ENCODE measurements at regions not wholly inside any gene's neighbourhood (a gene's known extent, or its start where the extent isn't known, plus 50 kb on each side); places are given as distances from the start of the nearest gene placed in this dataset.

DNA sequence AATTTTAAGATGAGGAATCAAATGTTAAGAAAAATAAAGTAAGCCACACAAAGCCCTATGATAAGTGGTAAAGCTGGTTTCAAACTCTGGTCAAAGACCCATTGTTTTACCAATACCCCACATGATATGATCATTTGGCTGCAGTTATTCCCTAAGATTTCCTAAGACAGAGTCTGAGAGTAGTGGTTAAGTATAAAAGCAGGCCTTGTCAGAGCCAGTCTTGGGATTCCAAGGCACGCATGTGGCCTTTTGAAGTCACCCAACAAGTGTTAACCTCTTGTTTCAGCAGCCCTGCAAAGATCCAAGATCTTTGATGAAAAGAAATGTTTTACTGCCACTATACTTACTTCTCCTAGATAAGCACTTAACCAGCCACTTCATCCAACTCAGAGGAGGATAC is 159.2 kb downstream of the SIPA1L2 start:
- no peak for DNase-seq
- H3K9me2 ChIP-seq = no peaks in the 10 kb centered on the region
- no peaks in the 10 kb centered on the region for H3K79me2 ChIP-seq (ENCODE audit: insufficient read depth)
- H4K20me1 ChIP-seq (ENCODE audit: insufficient read depth) = no peaks in the 10 kb centered on the region
- H3K4me3 ChIP-seq (ENCODE audit: low read depth in 2 of 2, low read length in 1 of 2) = no peak overlapping the region
- peaks cover 0 to 3% of the 10 kb centered on the region in 2 experiments for H3K36me3 ChIP-seq (replicated peaks in 1 of 2; ENCODE audit: control insufficient read depth in 1 of 2, insufficient read depth in 2 of 2, low read length in 1 of 2)
- peaks cover 3% of the 10 kb centered on the region for H3F3A ChIP-seq (replicated peaks; ENCODE audit: insufficient read depth)
- WGBS (ENCODE audit: low lambda C conversion rate) = 78% methylated on average over 1 of the region's 1 CpG
- no peak overlapping the region for H2AFZ ChIP-seq (ENCODE audit: low read depth)
- H3K9me3 ChIP-seq = no peaks in the 10 kb centered on the region
- no peak overlapping the region for H3K4me2 ChIP-seq
- ChIA-PET CTCF (interaction anchor here (1.3 kb wide), 2 partner anchors 9 to 604 kb away, joined by 4 to 5 read pairs; no protein-coding TSS in a partner anchor), POLR2A (no interaction called here)
- no peaks in the 10 kb centered on the region for H3K27me3 ChIP-seq (ENCODE audit: insufficient read depth)
- no peak overlapping the region for H3K27ac ChIP-seq (ENCODE audit: low read depth in 2 of 2, low read length in 1 of 2)
- TF ChIP-seq RCOR1 (IDR thresholded peaks at IDR 0.05; ENCODE audit: low read length) (no peak), SIN3A (IDR thresholded peaks at IDR 0.05; ENCODE audit: borderline replicate concordance, low read depth, low read length) (no peak), YY1 (IDR thresholded peaks at IDR 0.05; ENCODE audit: low read depth) (no peak), NFIC (IDR thresholded peaks at IDR 0.05; ENCODE audit: borderline replicate concordance) (no peak), FOXM1 (IDR thresholded peaks at IDR 0.05; ENCODE audit: low read depth) (no peak), MEF2A (IDR thresholded peaks at IDR 0.05; ENCODE audit: borderline replicate concordance, low read depth) (no peak), CHD2 (IDR thresholded peaks at IDR 0.05; ENCODE audit: low read length, partially characterized antibody) (no peak), FOXJ3 (CRISPR knock-in tag; IDR thresholded peaks at IDR 0.05) (no peak), JUND (IDR thresholded peaks at IDR 0.05) (no peak), GABPA (IDR thresholded peaks at IDR 0.05; ENCODE audit: low read depth) (no peak), ELF1 (IDR thresholded peaks at IDR 0.05) (no peak), SMC3 (IDR thresholded peaks at IDR 0.05; ENCODE audit: low read depth, low read length) (no peak), TCF12 (IDR thresholded peaks at IDR 0.05) (no peak), TAF1 (IDR thresholded peaks at IDR 0.05; ENCODE audit: borderline replicate concordance, low read depth, low read length) (no peak), EZH2phosphoT487 (IDR thresholded peaks at IDR 0.05; ENCODE audit: borderline replicate concordance, low read depth) (no peak), EP300 (IDR thresholded peaks at IDR 0.05; ENCODE audit: borderline replicate concordance in 1 of 2, low read depth in 1 of 2, low read length in 1 of 2) (no peak)
- TF ChIP-seq, protein P1, sequence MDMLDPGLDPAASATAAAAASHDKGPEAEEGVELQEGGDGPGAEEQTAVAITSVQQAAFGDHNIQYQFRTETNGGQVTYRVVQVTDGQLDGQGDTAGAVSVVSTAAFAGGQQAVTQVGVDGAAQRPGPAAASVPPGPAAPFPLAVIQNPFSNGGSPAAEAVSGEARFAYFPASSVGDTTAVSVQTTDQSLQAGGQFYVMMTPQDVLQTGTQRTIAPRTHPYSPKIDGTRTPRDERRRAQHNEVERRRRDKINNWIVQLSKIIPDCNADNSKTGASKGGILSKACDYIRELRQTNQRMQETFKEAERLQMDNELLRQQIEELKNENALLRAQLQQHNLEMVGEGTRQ (IDR thresholded peaks at IDR 0.05; ENCODE audit: borderline replicate concordance, low read depth, low read length) = no peak
- TF ChIP-seq, protein P2, sequence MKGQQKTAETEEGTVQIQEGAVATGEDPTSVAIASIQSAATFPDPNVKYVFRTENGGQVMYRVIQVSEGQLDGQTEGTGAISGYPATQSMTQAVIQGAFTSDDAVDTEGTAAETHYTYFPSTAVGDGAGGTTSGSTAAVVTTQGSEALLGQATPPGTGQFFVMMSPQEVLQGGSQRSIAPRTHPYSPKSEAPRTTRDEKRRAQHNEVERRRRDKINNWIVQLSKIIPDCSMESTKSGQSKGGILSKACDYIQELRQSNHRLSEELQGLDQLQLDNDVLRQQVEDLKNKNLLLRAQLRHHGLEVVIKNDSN (IDR thresholded peaks at IDR 0.05; ENCODE audit: borderline replicate concordance, low read depth) = no peak
- TF ChIP-seq, protein P3, sequence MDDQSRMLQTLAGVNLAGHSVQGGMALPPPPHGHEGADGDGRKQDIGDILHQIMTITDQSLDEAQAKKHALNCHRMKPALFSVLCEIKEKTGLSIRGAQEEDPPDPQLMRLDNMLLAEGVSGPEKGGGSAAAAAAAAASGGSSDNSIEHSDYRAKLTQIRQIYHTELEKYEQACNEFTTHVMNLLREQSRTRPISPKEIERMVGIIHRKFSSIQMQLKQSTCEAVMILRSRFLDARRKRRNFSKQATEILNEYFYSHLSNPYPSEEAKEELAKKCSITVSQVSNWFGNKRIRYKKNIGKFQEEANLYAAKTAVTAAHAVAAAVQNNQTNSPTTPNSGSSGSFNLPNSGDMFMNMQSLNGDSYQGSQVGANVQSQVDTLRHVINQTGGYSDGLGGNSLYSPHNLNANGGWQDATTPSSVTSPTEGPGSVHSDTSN (IDR thresholded peaks at IDR 0.05) = no peak
- no peak overlapping the region for H3K9ac ChIP-seq
- H3K4me1 ChIP-seq (ENCODE audit: control insufficient read depth in 1 of 2, insufficient read depth in 2 of 2, low read depth in 1 of 2, low read length in 1 of 2) = no peaks in the 10 kb centered on the region; a peak in 2 of 4 replicates

Measured in SK-N-SH (cell line).